Fibroblast of the aortic adventitia (primary cell): ENCODE measurements at regions not wholly inside any gene's neighbourhood (a gene's known extent, or its start where the extent isn't known, plus 50 kb on each side); places are given as distances from the start of the nearest gene placed in this dataset.

Experiments used
- DNase-seq: peaks from one replicate; pipeline ENCODE4 v3.0.0-alpha.2; 2010; ENCODE audit warnings: low read depth
- H3K4me3 ChIP-seq: 2 replicates; pipeline ENCODE4 v1.5.1; 2011; ENCODE audit warnings: low read depth, mild to moderate bottlenecking, control low read depth, low read length, moderate library complexity
- CTCF ChIP-seq: IDR thresholded peaks from 2 replicates; pipeline ENCODE4 v1.5.1; 2011; ENCODE audit warnings: mild to moderate bottlenecking, low read length, control low read depth, inconsistent platforms; ENCODE audit not compliant: insufficient read depth

- peak; percentile 29 for DNase-seq
- H3K4me3 ChIP-seq: no peak overlapping the region
- TF ChIP-seq CTCF: no peak
These were observed 79.2 kb upstream of the TNR start for GRCh38 chr1:175822580-175822979.

- H3K4me3 ChIP-seq: no peak overlapping the region
- TF ChIP-seq CTCF: no peak
- no peak for DNase-seq
These were observed 77.1 kb upstream of the TNR start for GRCh38 chr1:175820456-175821025.

DNA sequence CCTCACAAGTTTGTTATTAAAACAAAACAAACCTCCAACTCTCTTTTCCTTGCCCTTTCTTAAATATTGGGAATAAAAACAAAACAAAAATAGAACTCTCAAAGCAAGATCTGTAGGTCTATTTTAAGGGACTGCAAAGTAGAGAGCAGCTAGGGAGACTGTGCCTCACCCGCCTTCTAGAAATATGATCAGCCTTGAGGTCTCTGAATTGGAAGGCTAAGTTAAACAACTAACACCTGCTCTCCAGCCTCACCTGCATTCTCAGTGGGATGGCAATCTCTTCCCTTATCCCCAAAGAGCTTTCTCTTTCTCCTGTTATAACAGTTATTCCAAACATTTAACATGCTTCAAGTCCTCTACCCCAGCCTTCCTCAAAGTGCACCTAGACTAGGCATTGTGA, 75.5 kb upstream of the TNR start:
- DNase-seq: no peak
- TF ChIP-seq CTCF: no peak
- H3K4me3 ChIP-seq: no peak overlapping the region

- TF ChIP-seq CTCF: no peak
- DNase-seq: no peak
These were observed 74.0 kb upstream of the TNR start for GRCh38 chr1:175817445-175817844.

DNA sequence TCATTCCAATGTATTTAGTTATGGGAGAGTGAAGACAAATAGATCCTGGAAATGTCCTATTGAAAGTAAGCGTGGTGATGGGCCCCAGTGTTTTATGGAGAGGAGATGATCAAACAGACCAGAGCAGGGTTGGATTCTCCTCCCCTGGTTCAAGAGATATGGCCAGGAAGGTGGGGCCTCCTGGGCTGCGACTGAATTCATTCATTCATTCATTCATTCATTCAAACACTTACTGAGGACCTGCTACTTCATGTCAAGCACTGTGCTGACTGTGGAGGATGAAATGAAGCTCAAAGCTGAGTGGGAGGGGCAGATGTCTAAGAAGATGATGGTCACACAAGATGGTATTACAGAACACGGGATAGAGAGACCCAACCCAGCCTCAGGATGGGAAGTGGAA, 71.5 kb upstream of the TNR start:
- TF ChIP-seq CTCF: no peak
- no peak overlapping the region for H3K4me3 ChIP-seq
- DNase-seq: no peak

More at GRCh38 chr1:175817445-175817844, 74.0 kb upstream of the TNR start:
- H3K4me3 ChIP-seq: no peak overlapping the region

DNA sequence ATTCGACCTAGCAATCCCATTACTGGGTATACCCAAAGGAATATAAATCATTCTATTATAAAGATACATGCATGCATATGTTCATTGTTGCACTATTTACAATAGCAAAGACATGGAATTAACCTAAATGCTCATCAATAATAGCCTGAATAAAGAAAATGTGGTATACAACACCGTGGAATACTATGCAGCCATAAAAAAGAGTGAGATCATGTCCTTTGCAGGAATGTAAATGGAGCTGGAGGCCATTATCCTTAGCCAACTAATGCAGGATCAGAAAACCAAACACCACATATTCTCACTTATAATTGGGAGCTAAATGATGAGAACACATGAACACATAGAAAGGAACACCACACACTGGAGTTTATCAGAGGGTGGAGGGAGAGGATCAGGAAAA, 69.5 kb upstream of the TNR start:
- H3K4me3 ChIP-seq: no peak overlapping the region
- no peak for DNase-seq
- TF ChIP-seq CTCF: no peak

- H3K4me3 ChIP-seq: no peak overlapping the region
- no peak for DNase-seq
- no peak for TF ChIP-seq CTCF
These were observed 66.9 kb upstream of the TNR start for GRCh38 chr1:175810305-175810704.
